ENCODE measurements at regions not wholly inside any gene's neighbourhood (a gene's known extent, or its start where the extent isn't known, plus 50 kb on each side); places are given as distances from the start of the nearest gene placed in this dataset.
"Not testable (repeated sequence)": the region's sequence is repeated elsewhere in the genome, so short reads cannot be mapped to it uniquely, and the experiment has no call there.

GRCh38 chr6:91895599-91896285 lies 1308.9 kb upstream of the MAP3K7 start:
- no peak overlapping the region for H3K4me3 ChIP-seq (ENCODE audit: low read depth, low read length)

GRCh38 chr6:91886183-91886795 lies 1299.4 kb upstream of the MAP3K7 start:
- in situ Hi-C loops (cut with HindIII; ENCODE audit: low sequenced_read_pairs): no loop called here
- TF ChIP-seq CTCF (IDR thresholded peaks at IDR 0.05; ENCODE audit: low read depth, low read length): no peak
- H3K4me3 ChIP-seq (ENCODE audit: low read depth, low read length): no peak overlapping the region
- no peak for DNase-seq (ENCODE audit: low read depth, low spot score)

More at GRCh38 chr6:91895599-91896285, 1308.9 kb upstream of the MAP3K7 start:
- no peak for TF ChIP-seq CTCF (IDR thresholded peaks at IDR 0.05; ENCODE audit: low read depth, low read length)
- peak; percentile 20 for DNase-seq (ENCODE audit: low read depth, low spot score)
- in situ Hi-C loops (cut with HindIII; ENCODE audit: low sequenced_read_pairs): no loop called here

- DNase-seq (ENCODE audit: low read depth, low spot score); H3K4me3 ChIP-seq (ENCODE audit: low read depth, low read length); in situ Hi-C loops (cut with HindIII; ENCODE audit: low sequenced_read_pairs): not testable (repeated sequence)
Measured at GRCh38 chr6:91881791-91882190, 1294.9 kb upstream of the MAP3K7 start.

- in situ Hi-C loops (cut with HindIII; ENCODE audit: low sequenced_read_pairs): no loop called here
- no peak for TF ChIP-seq CTCF (IDR thresholded peaks at IDR 0.05; ENCODE audit: low read depth, low read length)
- no peak for DNase-seq (ENCODE audit: low read depth, low spot score)
- H3K4me3 ChIP-seq (ENCODE audit: low read depth, low read length): no peak overlapping the region
Measured at GRCh38 chr6:91879386-91879995, 1292.6 kb upstream of the MAP3K7 start.

- no peak for DNase-seq (ENCODE audit: low read depth, low spot score)
- in situ Hi-C loops (cut with HindIII; ENCODE audit: low sequenced_read_pairs): no loop called here
- TF ChIP-seq CTCF (IDR thresholded peaks at IDR 0.05; ENCODE audit: low read depth, low read length): no peak
- H3K4me3 ChIP-seq (ENCODE audit: low read depth, low read length): no peak overlapping the region
Measured at GRCh38 chr6:91877994-91878393, 1291.1 kb upstream of the MAP3K7 start.

- TF ChIP-seq CTCF (IDR thresholded peaks at IDR 0.05; ENCODE audit: low read depth, low read length): no peak
- in situ Hi-C loops (cut with HindIII; ENCODE audit: low sequenced_read_pairs): no loop called here
- no peak overlapping the region for H3K4me3 ChIP-seq (ENCODE audit: low read depth, low read length)
- DNase-seq (ENCODE audit: low read depth, low spot score): no peak
Measured at GRCh38 chr6:91874971-91875370, 1288.1 kb upstream of the MAP3K7 start.

Measured in astrocyte of the spinal cord (primary cell).